Esophagus (tissue), 2 donors: ENCODE measurements at regions not wholly inside any gene's neighbourhood (a gene's known extent, or its start where the extent isn't known, plus 50 kb on each side); places are given as distances from the start of the nearest gene placed in this dataset.

Experiments
- H3K27ac ChIP-seq, 2 donors: one replicate each; pipeline ENCODE4 v1.5.1; 2013; ENCODE audit warnings: low read depth in 2 of 2, mild to moderate bottlenecking in 2 of 2, inconsistent platforms in 1 of 2, low read length in 1 of 2, moderate library complexity in 1 of 2
- H3K27me3 ChIP-seq, 2 donors: one replicate each; pipeline ENCODE4 v1.6.1; 2013; ENCODE audit warnings: low read length in 2 of 2, control low read depth in 1 of 2, mild to moderate bottlenecking in 1 of 2; ENCODE audit not compliant: insufficient read depth in 2 of 2, control insufficient read depth in 1 of 2
- H3K36me3 ChIP-seq, 2 donors: one replicate each; pipeline ENCODE4 v1.6.1; 2013; ENCODE audit warnings: low read length in 1 of 2; ENCODE audit not compliant: control insufficient read depth in 2 of 2, insufficient read depth in 2 of 2
- H3K4me1 ChIP-seq, 2 donors: one replicate each; pipeline ENCODE4 v1.6.1; 2013; ENCODE audit warnings: low read length in 1 of 2; ENCODE audit not compliant: control insufficient read depth in 2 of 2, insufficient read depth in 2 of 2
- H3K4me3 ChIP-seq, 2 donors: one replicate each; pipeline ENCODE4 v1.5.1; 2013; ENCODE audit warnings: low read length in 2 of 2, mild to moderate bottlenecking in 2 of 2, low read depth in 1 of 2, moderate library complexity in 1 of 2
- H3K9me3 ChIP-seq, 2 donors: one replicate each; pipeline ENCODE4 v1.6.1; 2013; ENCODE audit warnings: mild to moderate bottlenecking in 2 of 2, low read depth in 1 of 2, low read length in 1 of 2, moderate library complexity in 1 of 2; ENCODE audit not compliant: control insufficient read depth in 2 of 2, insufficient read depth in 1 of 2
- WGBS, 2 donors: extraction: QIAGEN DNeasy Blood & Tissue Kit; methylation state at CpG; one replicate each; pipeline ENCODE4 v1.1.7; 2013; 5-methylcytosine and 5-hydroxymethylcytosine counted together
- donor health status: healthy with polysubstance abuse.
- donor health status: Bipolar disorder and iron deficiency.

DNA sequence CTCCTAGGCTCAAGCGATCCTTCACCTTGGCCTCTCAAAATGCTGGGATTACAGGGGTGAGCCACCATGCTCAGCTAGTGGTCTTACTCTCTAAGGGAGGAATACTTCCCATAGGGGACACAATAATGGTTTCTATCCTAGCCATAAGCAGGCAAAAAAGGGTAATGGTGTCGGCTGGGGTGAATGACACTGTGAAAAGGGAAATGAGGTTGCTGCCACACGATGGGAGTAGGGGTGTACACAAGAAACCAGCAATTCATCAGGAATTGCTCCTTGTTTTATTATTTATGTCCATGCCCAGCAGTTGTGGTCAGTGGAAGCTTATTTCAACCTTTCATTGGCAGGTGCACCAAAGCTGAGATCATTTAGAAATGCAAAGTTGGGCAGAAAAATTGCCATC lies 70.3 kb upstream of the ZFR start:
- H3K27ac ChIP-seq = no peak overlapping the region
- 61% methylated on average over 3 of the region's 3 CpGs for WGBS, 2 donors
- no peaks in the 10 kb centered on the region for H3K27me3 ChIP-seq
- no peaks in the 10 kb centered on the region for H3K9me3 ChIP-seq
- no peaks in the 10 kb centered on the region for H3K36me3 ChIP-seq
- H3K4me1 ChIP-seq = no peaks in the 10 kb centered on the region
- H3K4me3 ChIP-seq = no peak overlapping the region

DNA sequence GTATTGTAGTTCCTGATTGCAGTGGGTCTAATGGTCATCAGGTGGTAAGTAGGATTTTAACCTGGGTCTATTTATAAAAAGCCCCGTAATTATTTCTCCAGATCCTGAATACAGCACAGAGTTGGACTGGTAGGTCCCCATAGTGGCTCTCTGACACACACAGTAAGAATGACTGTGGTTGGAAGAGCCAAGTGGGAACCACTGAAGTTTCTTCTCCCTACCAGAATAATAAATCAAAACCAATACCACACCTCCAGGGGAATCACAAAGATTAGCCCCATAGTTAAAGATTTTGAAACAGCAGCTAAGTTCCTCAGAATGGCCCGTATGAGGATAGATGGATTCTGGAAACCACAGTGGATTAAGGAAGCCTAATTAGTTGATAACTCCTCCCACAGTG lies 68.4 kb upstream of the ZFR start:
- H3K36me3 ChIP-seq = no peaks in the 10 kb centered on the region
- 63 to 78% methylated on average over 2 of the region's 2 CpGs for WGBS, 2 donors
- no peak overlapping the region for H3K4me3 ChIP-seq
- no peaks in the 10 kb centered on the region for H3K9me3 ChIP-seq
- H3K27me3 ChIP-seq = no peaks in the 10 kb centered on the region
- peaks cover 0 to under 1% of the 10 kb centered on the region in 2 donors for H3K4me1 ChIP-seq
- H3K27ac ChIP-seq = no peak overlapping the region

DNA sequence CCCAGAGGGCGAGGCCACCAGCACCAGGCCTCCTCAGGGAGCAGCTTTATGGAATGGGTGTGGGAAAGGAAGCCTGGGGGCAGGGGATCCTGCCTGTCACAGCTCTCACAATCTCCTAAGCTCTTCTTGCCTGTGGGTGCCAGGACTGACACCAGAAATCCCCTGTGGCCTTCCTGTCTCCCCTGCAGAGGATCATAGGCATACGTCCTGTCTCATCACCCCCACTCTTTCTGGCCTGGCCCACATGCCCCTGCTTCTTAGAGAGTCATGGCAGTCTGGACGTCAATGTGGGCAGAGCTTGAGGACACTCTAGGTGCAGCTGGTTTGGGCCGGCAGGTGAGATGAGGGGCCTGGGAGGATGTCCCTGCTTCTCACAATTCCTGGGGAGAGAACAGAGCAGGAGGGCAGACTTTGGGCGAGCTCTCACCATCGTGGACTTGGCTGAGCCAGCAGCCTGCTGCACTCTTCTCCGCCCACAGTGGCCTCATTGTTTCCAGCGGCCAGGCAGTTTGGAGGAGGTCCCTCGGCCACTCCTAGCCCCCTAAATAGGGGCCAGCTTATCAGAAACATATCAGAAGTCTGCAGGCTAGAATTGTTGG lies 67.3 kb upstream of the ZFR start:
- H3K36me3 ChIP-seq = no peaks in the 10 kb centered on the region
- peaks cover 0 to 5% of the 10 kb centered on the region in 2 donors for H3K4me1 ChIP-seq
- no peaks in the 10 kb centered on the region for H3K27me3 ChIP-seq
- 59 to 75% methylated on average over 9 of the region's 9 CpGs for WGBS, 2 donors
- H3K27ac ChIP-seq = no peak overlapping the region
- H3K4me3 ChIP-seq = no peak overlapping the region
- no peaks in the 10 kb centered on the region for H3K9me3 ChIP-seq

DNA sequence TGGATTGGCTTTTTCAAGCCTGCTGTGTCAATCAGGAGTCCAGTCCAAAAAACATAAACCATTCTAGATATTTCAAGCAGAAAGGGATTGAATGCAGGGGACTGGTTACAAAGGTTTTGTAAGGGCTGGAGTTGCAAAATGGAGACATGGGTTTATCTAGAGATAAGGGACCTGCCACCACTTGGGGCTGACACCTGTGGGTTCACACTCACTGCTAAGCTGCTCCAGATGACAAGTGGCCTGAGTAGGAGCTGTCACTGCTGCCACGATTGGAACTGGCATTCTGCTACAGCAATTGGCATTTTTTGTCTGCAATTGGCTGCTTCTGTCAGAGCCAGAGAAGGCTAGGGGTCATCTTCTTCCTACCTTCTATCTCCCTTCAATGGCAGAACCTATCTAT lies 66.3 kb upstream of the ZFR start:
- no peaks in the 10 kb centered on the region for H3K27me3 ChIP-seq
- peaks cover 0 to 5% of the 10 kb centered on the region in 2 donors for H3K4me1 ChIP-seq
- no peak overlapping the region for H3K4me3 ChIP-seq
- H3K27ac ChIP-seq = no peak overlapping the region
- WGBS, 2 donors = 4 to 31% methylated on average over 1 of the region's 1 CpG
- H3K9me3 ChIP-seq = no peaks in the 10 kb centered on the region
- H3K36me3 ChIP-seq = no peaks in the 10 kb centered on the region

DNA sequence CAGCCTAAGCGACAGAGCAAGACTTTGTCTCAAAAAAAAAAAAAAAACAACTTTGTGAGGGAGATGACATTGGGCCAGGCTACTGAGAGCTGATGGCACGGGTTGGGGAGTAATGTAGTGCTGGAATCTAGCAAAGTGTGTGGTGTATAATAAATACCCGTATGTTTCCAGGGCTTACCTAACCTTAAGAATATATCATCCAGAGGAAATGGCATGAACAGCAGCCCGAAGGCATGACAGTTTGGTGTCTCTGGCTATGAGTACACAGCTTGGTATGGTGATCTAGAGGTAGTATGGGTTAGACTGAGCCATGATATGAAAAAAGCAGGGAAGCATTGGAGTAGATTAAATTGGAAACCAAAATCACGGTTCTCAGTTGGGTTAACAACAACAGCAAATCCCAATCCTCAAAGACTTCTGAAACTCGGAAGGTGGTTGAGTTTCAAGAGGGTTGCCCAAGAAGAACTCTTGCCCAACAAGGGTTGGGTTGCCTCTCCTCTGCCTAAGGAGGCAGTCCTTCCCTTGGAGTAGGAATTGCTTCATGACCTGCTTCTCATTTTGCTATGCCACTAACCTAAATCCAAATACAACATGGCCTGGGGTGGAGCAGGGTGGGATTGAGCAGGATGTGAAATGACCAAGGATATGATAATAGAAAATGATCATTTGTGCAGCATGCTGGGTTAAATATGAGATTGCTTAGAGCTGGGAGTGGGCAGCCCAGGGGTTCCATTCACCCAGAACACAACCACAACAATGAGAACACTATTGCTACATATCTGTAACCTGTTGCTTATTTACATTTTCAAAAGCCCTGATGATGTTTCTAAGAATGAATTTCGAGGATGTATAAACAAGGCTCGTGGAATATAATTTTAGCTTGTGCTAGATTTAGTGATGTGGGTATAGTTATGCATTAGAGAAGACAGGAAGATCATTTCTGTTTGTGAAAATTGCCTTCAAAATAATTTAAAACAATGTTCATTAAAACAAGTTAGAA lies 64.6 kb upstream of the ZFR start:
- H3K9me3 ChIP-seq = no peaks in the 10 kb centered on the region
- H3K27me3 ChIP-seq = no peaks in the 10 kb centered on the region
- H3K27ac ChIP-seq = no peak overlapping the region
- WGBS, 2 donors = 85 to 87% methylated on average over 8 of the region's 8 CpGs
- H3K4me1 ChIP-seq = peaks cover 0 to 7% of the 10 kb centered on the region in 2 donors
- no peak overlapping the region for H3K4me3 ChIP-seq
- no peaks in the 10 kb centered on the region for H3K36me3 ChIP-seq

DNA sequence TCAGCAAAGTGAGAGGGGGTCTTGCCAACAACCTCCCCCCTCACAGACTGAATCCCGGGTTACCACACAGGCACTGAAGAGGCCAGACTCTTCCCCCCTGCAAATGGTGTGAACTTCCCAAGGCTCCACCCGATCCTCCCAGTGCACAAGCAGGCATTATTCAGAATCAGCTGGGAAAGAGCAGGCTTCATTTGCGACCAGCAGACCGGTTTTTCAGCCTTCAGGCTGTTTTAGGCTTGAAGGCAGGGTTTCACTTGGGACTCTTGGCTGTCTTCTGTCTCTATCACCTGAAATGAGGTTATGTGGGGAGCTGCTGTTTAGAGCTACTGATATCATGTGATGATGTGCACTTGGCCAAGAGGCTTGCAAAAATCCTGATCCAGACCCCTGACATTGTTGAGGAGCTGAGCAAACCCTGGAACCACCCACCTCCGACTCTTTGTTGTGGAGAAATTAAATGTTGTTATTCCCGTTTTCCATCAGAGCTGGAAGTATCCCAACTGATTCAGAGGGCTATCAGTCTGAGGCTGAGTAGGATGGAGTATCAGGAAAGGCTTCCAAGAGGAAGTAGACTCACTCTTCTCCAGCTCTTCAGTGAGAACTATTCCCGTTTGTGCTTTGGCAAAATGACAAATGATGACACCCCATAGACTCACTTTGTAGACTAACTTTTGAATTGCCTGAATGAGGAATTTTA lies 63.3 kb upstream of the ZFR start:
- Histone ChIP-seq H3K36me3 (no peaks in the 10 kb centered on the region), H3K4me3 (no peak overlapping the region), H3K27ac (no peak overlapping the region), H3K9me3 (no peaks in the 10 kb centered on the region), H3K4me1 (peaks cover 0 to 7% of the 10 kb centered on the region in 2 donors), H3K27me3 (no peaks in the 10 kb centered on the region)
- 38 to 39% methylated on average over 7 of the region's 7 CpGs for WGBS, 2 donors

DNA sequence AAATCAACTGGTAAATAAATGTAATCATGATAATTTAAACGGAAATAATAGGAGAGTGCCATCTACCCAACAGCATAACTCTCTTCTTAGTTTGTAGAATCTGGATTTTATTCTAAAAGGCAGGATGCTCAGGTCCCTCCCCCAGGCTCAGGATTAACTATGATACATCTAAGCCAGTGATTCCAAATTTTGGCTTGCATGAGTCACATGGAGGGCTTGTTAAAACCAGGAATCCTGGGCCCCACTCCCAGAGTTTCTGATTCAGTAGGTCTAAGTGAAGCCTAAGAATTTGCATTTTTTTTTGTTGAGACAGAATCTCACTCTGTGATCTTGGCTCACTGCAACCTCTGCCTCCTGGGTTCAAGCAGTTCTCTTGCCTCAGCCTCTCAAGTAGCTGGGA lies 62.3 kb upstream of the ZFR start:
- Histone ChIP-seq H3K36me3 (no peaks in the 10 kb centered on the region), H3K27ac (no peak overlapping the region), H3K27me3 (no peaks in the 10 kb centered on the region), H3K4me1 (peaks cover 0 to 7% of the 10 kb centered on the region in 2 donors), H3K4me3 (no peak overlapping the region), H3K9me3 (no peaks in the 10 kb centered on the region)
- 31 to 54% methylated on average over 1 of the region's 1 CpG for WGBS, 2 donors

DNA sequence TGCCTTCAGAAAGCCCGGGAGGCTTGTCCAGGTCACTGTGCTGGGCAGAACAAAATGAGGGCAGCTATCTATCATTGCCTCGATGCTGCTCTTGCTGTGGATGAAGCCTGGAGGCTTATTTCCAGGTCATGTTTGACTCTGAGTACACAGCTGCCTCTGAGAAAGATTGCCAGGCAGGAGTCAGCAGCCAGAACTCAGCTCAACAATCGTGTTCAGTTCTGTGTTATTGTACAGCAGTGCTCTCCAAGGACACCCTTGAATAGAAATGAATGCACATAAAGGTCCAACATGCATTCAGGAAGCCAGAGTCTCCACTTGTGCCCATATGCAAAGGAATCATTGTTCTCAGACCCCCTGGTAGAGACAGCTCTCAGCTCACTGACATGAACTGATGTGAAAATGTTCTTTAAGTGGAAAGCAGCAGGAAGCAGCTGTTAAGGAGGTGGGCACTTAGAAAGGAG lies 61.7 kb upstream of the ZFR start:
- WGBS, 2 donors = 10 to 14% methylated on average over 3 of the region's 3 CpGs
- Histone ChIP-seq H3K9me3 (no peaks in the 10 kb centered on the region), H3K4me3 (no peak overlapping the region), H3K27me3 (no peaks in the 10 kb centered on the region), H3K4me1 (peaks cover 0 to 7% of the 10 kb centered on the region in 2 donors), H3K36me3 (no peaks in the 10 kb centered on the region), H3K27ac (no peak overlapping the region)

DNA sequence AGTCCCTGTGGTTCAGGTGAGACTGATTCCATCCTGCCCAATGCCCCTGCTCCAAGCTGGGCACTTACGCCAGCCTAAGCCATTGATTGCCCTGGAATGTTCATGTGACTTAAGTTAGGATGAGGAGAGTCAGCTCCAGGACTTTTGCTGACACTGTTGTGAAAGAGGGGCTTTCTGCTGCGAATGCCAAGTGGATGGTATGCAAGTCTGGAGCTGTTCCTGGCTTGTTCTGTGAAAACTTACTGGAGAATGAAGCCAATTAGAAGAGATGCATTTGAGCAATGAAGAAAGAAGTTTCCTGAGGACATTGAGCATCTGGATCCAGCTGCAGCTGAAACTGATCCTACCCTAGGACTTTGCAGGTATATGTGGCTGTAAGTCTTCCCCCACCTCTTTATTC lies 61.2 kb upstream of the ZFR start:
- Histone ChIP-seq H3K27ac (peak overlapping the region; percentile 24 to 52), H3K9me3 (no peaks in the 10 kb centered on the region), H3K36me3 (no peaks in the 10 kb centered on the region), H3K27me3 (no peaks in the 10 kb centered on the region), H3K4me1 (peaks cover 0 to 7% of the 10 kb centered on the region in 2 donors), H3K4me3 (no peak overlapping the region)
- WGBS, 2 donors = 22 to 33% methylated on average over 2 of the region's 2 CpGs
